ENCODE measurements at regions not wholly inside any gene's neighbourhood (a gene's known extent, or its start where the extent isn't known, plus 50 kb on each side); places are given as distances from the start of the nearest gene placed in this dataset.
"Not testable (repeated sequence)": the region's sequence is repeated elsewhere in the genome, so short reads cannot be mapped to it uniquely, and the experiment has no call there.

GRCh38 chr7:119270644-119271043 is 1002.3 kb upstream of the KCND2 start:
- no peak for DNase-seq (ENCODE audit: low spot score)

- no peak for DNase-seq (ENCODE audit: low spot score)
Observed at GRCh38 chr7:119271147-119271779, 1001.7 kb upstream of the KCND2 start.

GRCh38 chr7:119281181-119281846 is 991.7 kb upstream of the KCND2 start:
- no peak for DNase-seq (ENCODE audit: low spot score)

- no peak for DNase-seq (ENCODE audit: low spot score)
Observed at GRCh38 chr7:119283353-119283752, 989.6 kb upstream of the KCND2 start.

- no peak for DNase-seq (ENCODE audit: low spot score)
Observed at GRCh38 chr7:119288416-119288815, 984.6 kb upstream of the KCND2 start.

- DNase-seq (ENCODE audit: low spot score), result not testable (repeated sequence)
Observed at GRCh38 chr7:119300341-119300740, 972.6 kb upstream of the KCND2 start.

GRCh38 chr7:119320316-119320715 is 952.7 kb upstream of the KCND2 start:
- DNase-seq (ENCODE audit: low spot score), result no peak

GRCh38 chr7:119329715-119330114 is 943.3 kb upstream of the KCND2 start:
- DNase-seq (ENCODE audit: low spot score), result no peak

- DNase-seq (ENCODE audit: low spot score), result no peak
Observed at GRCh38 chr7:119335405-119335804, 937.6 kb upstream of the KCND2 start.

GRCh38 chr7:119341822-119342221 is 931.2 kb upstream of the KCND2 start:
- no peak for DNase-seq (ENCODE audit: low spot score)

GRCh38 chr7:119343289-119343688 is 929.7 kb upstream of the KCND2 start:
- no peak for DNase-seq (ENCODE audit: low spot score)

- no peak for DNase-seq (ENCODE audit: low spot score)
Observed at GRCh38 chr7:119344466-119344865, 928.5 kb upstream of the KCND2 start.

- DNase-seq (ENCODE audit: low spot score), result no peak
Observed at GRCh38 chr7:119348491-119348890, 924.5 kb upstream of the KCND2 start.

- no peak for DNase-seq (ENCODE audit: low spot score)
Observed at GRCh38 chr7:119350334-119350733, 922.6 kb upstream of the KCND2 start.

GRCh38 chr7:119351320-119351719 is 921.7 kb upstream of the KCND2 start:
- DNase-seq (ENCODE audit: low spot score), result no peak

- no peak for DNase-seq (ENCODE audit: low spot score)
Observed at GRCh38 chr7:119374436-119374835, 898.5 kb upstream of the KCND2 start.

GRCh38 chr7:119377861-119378260 is 895.1 kb upstream of the KCND2 start:
- no peak for DNase-seq (ENCODE audit: low spot score)

- DNase-seq (ENCODE audit: low spot score), result no peak
Observed at GRCh38 chr7:119382726-119383125, 890.2 kb upstream of the KCND2 start.

GRCh38 chr7:119395024-119395423 is 878.0 kb upstream of the KCND2 start:
- no peak for DNase-seq (ENCODE audit: low spot score)

- DNase-seq (ENCODE audit: low spot score), result no peak
Observed at GRCh38 chr7:119397156-119397555, 875.8 kb upstream of the KCND2 start.

- no peak for DNase-seq (ENCODE audit: low spot score)
Observed at GRCh38 chr7:119408596-119408995, 864.4 kb upstream of the KCND2 start.

GRCh38 chr7:119413314-119413805 is 859.6 kb upstream of the KCND2 start:
- no peak for DNase-seq (ENCODE audit: low spot score)

- DNase-seq (ENCODE audit: low spot score), result no peak
Observed at GRCh38 chr7:119415682-119416081, 857.3 kb upstream of the KCND2 start.

GRCh38 chr7:119421657-119422056 is 851.3 kb upstream of the KCND2 start:
- no peak for DNase-seq (ENCODE audit: low spot score)
